A549 (cell line): ENCODE measurements at regions not wholly inside any gene's neighbourhood (a gene's known extent, or its start where the extent isn't known, plus 50 kb on each side); places are given as distances from the start of the nearest gene placed in this dataset.

ENCODE experiments used
- CEBPB ChIP-seq, 2 experiments: fragments of >200 bp in 1 of 2; sonication (Bioruptor Twin) in 1 of 2; formaldehyde crosslinking in 1 of 2; IDR thresholded peaks; 2 replicates each; pipeline ENCODE4 v1.6.1; 2012 to 2016
- EP300 ChIP-seq, 2 experiments: fragments of >200 bp; sonication (Bioruptor Twin); formaldehyde crosslinking; IDR thresholded peaks; 2 replicates in 1 of 2; 3 replicates in 1 of 2; pipeline ENCODE4 v1.6.1; 2016 to 2017
- FOSL2 ChIP-seq, 2 experiments: fragments of 450-650 bp in 1 of 2; fragments of >200 bp in 1 of 2; sonication (Bioruptor Twin) in 1 of 2; formaldehyde crosslinking; IDR thresholded peaks; 2 replicates each; pipeline versions ENCODE4 v1.5.0 to v1.6.1; 2016 to 2020; ENCODE audit warnings: mild to moderate bottlenecking in 1 of 2, moderate library complexity in 1 of 2
- HDAC2 ChIP-seq: fragments of 200-600 bp; sonication (generic); IDR thresholded peaks from 2 replicates; pipeline ENCODE4 v1.6.1; 2016
- JUN ChIP-seq, 2 experiments: fragments of >200 bp; sonication (Bioruptor Twin); formaldehyde crosslinking; IDR thresholded peaks; 2 replicates in 1 of 2; 3 replicates in 1 of 2; pipeline ENCODE4 v1.6.1; 2016 to 2017
- MYC ChIP-seq: IDR thresholded peaks from 2 replicates; pipeline ENCODE4 v1.6.1; 2012; ENCODE audit warnings: mild to moderate bottlenecking, inconsistent platforms, low read length, improper control_type of control experiment, borderline replicate concordance
- PHF8 ChIP-seq: fragments of 200-600 bp; sonication (generic); IDR thresholded peaks from 2 replicates; pipeline ENCODE4 v1.6.1; 2016; ENCODE audit warnings: low read depth, mild to moderate bottlenecking, antibody characterized with exemption, moderate library complexity, borderline replicate concordance
- POLR2A ChIP-seq: IDR thresholded peaks from 2 replicates; pipeline ENCODE4 v1.6.1; 2012; ENCODE audit warnings: mild to moderate bottlenecking, low read length
- TF ChIP-seq, protein P1 (sequence below): fragments of >200 bp; sonication (Bioruptor Twin); formaldehyde crosslinking; IDR thresholded peaks from 3 replicates; pipeline ENCODE4 v1.5.1; 2016
- TF ChIP-seq, protein P2 (sequence below): fragments of 250-450 bp; sonication (Bioruptor Pico); IDR thresholded peaks from 2 replicates; pipeline ENCODE4 v1.5.0; 2021; ENCODE audit warnings: mild to moderate bottlenecking, moderate library complexity, borderline replicate concordance
- TF ChIP-seq, protein P3 (sequence below): fragments of 200-600 bp; sonication (generic); IDR thresholded peaks from 2 replicates; pipeline ENCODE4 v1.6.1; 2016; ENCODE audit warnings: antibody characterized with exemption, mild to moderate bottlenecking, moderate library complexity

DNA sequence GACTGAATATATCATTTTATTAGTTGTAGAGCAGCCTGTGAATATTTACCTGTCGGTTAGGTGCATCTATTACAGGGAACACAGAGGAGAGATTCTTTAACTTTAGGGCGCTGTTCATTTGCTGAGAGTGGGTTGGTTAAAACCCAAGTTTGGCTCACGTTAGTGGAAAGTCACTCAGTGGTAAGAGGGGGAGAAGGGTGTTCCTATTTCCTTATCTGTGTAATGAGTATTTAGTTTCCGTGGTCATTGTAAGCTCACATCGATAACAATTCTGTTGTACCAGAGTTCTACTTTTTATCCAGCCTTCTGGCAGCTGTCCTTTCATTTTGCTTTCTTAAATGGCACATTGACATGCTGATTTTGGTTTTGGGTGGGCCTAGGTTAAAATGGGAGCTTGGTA lies 773.2 kb upstream of the ADAMTS5 start:
- TF ChIP-seq POLR2A (no peak), HDAC2 (no peak), PHF8 (no peak), FOSL2 (IDR thresholded peaks at IDR 0.05) (no peak), FOSL2 (CRISPR knock-in tag; IDR thresholded peaks at IDR 0.05) (no peak), EP300 (IDR thresholded peaks at IDR 0.05) (no peak), MYC (no peak), JUN (IDR thresholded peaks at IDR 0.05) (no peak), CEBPB (IDR thresholded peaks at IDR 0.05) (no peak)
- TF ChIP-seq, protein P1, sequence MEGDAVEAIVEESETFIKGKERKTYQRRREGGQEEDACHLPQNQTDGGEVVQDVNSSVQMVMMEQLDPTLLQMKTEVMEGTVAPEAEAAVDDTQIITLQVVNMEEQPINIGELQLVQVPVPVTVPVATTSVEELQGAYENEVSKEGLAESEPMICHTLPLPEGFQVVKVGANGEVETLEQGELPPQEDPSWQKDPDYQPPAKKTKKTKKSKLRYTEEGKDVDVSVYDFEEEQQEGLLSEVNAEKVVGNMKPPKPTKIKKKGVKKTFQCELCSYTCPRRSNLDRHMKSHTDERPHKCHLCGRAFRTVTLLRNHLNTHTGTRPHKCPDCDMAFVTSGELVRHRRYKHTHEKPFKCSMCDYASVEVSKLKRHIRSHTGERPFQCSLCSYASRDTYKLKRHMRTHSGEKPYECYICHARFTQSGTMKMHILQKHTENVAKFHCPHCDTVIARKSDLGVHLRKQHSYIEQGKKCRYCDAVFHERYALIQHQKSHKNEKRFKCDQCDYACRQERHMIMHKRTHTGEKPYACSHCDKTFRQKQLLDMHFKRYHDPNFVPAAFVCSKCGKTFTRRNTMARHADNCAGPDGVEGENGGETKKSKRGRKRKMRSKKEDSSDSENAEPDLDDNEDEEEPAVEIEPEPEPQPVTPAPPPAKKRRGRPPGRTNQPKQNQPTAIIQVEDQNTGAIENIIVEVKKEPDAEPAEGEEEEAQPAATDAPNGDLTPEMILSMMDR = no peak
- TF ChIP-seq, protein P2, sequence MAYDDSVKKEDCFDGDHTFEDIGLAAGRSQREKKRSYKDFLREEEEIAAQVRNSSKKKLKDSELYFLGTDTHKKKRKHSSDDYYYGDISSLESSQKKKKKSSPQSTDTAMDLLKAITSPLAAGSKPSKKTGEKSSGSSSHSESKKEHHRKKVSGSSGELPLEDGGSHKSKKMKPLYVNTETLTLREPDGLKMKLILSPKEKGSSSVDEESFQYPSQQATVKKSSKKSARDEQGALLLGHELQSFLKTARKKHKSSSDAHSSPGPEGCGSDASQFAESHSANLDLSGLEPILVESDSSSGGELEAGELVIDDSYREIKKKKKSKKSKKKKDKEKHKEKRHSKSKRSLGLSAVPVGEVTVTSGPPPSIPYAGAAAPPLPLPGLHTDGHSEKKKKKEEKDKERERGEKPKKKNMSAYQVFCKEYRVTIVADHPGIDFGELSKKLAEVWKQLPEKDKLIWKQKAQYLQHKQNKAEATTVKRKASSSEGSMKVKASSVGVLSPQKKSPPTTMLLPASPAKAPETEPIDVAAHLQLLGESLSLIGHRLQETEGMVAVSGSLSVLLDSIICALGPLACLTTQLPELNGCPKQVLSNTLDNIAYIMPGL (CRISPR knock-in tag) = no peak
- TF ChIP-seq, protein P3, sequence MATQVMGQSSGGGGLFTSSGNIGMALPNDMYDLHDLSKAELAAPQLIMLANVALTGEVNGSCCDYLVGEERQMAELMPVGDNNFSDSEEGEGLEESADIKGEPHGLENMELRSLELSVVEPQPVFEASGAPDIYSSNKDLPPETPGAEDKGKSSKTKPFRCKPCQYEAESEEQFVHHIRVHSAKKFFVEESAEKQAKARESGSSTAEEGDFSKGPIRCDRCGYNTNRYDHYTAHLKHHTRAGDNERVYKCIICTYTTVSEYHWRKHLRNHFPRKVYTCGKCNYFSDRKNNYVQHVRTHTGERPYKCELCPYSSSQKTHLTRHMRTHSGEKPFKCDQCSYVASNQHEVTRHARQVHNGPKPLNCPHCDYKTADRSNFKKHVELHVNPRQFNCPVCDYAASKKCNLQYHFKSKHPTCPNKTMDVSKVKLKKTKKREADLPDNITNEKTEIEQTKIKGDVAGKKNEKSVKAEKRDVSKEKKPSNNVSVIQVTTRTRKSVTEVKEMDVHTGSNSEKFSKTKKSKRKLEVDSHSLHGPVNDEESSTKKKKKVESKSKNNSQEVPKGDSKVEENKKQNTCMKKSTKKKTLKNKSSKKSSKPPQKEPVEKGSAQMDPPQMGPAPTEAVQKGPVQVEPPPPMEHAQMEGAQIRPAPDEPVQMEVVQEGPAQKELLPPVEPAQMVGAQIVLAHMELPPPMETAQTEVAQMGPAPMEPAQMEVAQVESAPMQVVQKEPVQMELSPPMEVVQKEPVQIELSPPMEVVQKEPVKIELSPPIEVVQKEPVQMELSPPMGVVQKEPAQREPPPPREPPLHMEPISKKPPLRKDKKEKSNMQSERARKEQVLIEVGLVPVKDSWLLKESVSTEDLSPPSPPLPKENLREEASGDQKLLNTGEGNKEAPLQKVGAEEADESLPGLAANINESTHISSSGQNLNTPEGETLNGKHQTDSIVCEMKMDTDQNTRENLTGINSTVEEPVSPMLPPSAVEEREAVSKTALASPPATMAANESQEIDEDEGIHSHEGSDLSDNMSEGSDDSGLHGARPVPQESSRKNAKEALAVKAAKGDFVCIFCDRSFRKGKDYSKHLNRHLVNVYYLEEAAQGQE = no peak
